Smooth muscle cell (in vitro differentiated cells): ENCODE measurements at regions not wholly inside any gene's neighbourhood (a gene's known extent, or its start where the extent isn't known, plus 50 kb on each side); places are given as distances from the start of the nearest gene placed in this dataset.

Experiments
- DNase-seq: peaks from one replicate; lab custom pipeline; 2025; ENCODE audit not compliant: unreplicated experiment; lab: John Stamatoyannopoulos, UW
- H2AFZ ChIP-seq: fragments of 200-600 bp; sonication (generic); 2 replicates; pipeline ENCODE4 v1.6.0; 2016; ENCODE audit warnings: antibody characterized with exemption, low read depth, mild to moderate bottlenecking
- H3F3A ChIP-seq: fragments of 200-600 bp; sonication (generic); 2 replicates; pipeline ENCODE4 v1.6.0; 2017; ENCODE audit warnings: antibody characterized with exemption, low read depth
- H3K27ac ChIP-seq: fragments of 200-600 bp; sonication (generic); 2 replicates; pipeline ENCODE4 v1.5.1; 2016; ENCODE audit warnings: low read depth, mild to moderate bottlenecking
- H3K27me3 ChIP-seq: fragments of 200-600 bp; sonication (generic); 2 replicates; pipeline ENCODE4 v1.6.1; 2016; ENCODE audit warnings: low read depth, mild to moderate bottlenecking
- H3K36me3 ChIP-seq: fragments of 200-600 bp; sonication (generic); 2 replicates; pipeline ENCODE4 v1.5.1; 2016; ENCODE audit warnings: low read depth
- H3K4me1 ChIP-seq: fragments of 200-600 bp; sonication (generic); 2 replicates; pipeline ENCODE4 v1.5.1; 2016; ENCODE audit warnings: low read depth
- H3K4me2 ChIP-seq: fragments of 200-600 bp; sonication (generic); 2 replicates; pipeline ENCODE4 v1.6.0; 2016; ENCODE audit warnings: mild to moderate bottlenecking
- H3K4me3 ChIP-seq: fragments of 200-600 bp; sonication (generic); 2 replicates; pipeline ENCODE4 v1.5.1; 2016; ENCODE audit warnings: mild to moderate bottlenecking
- H3K79me2 ChIP-seq: fragments of 200-600 bp; sonication (generic); 2 replicates; pipeline ENCODE4 v1.6.0; 2016; ENCODE audit warnings: low read depth, mild to moderate bottlenecking
- H3K9ac ChIP-seq: fragments of 200-600 bp; sonication (generic); 2 replicates; pipeline ENCODE4 v1.6.0; 2016; ENCODE audit warnings: low read depth
- H3K9me3 ChIP-seq: fragments of 200-600 bp; sonication (generic); replicated peaks from 2 replicates; pipeline ENCODE4 v1.5.1; 2016; ENCODE audit warnings: low read depth
- H4K20me1 ChIP-seq: fragments of 200-600 bp; sonication (generic); 2 replicates; pipeline ENCODE4 v1.6.0; 2016; ENCODE audit warnings: low read depth
- CTCF ChIP-seq: fragments of 200-600 bp; sonication (generic); IDR thresholded peaks from 2 replicates; pipeline ENCODE4 v1.5.1; 2017; ENCODE audit warnings: borderline replicate concordance, mild to moderate bottlenecking, antibody characterized with exemption; ENCODE audit not compliant: insufficient read depth, poor library complexity, severe bottlenecking
- WGBS: methylation state at CpG from one replicate; pipeline ENCODE4 v1.1.7; 2016; ENCODE audit warnings: low lambda C conversion rate; 5-methylcytosine and 5-hydroxymethylcytosine counted together

- no peak for TF ChIP-seq CTCF
- Histone ChIP-seq H3K4me3 (no peak overlapping the region), H3K9me3 (no peaks in the 10 kb centered on the region), H2AFZ (no peak overlapping the region), H4K20me1 (no peaks in the 10 kb centered on the region), H3K36me3 (no peaks in the 10 kb centered on the region), H3K27ac (peak overlapping the region; percentile 83), H3K4me1 (peaks cover 19% of the 10 kb centered on the region), H3K9ac (no peak overlapping the region), H3K27me3 (no peaks in the 10 kb centered on the region), H3K4me2 (peak overlapping the region; percentile 80), H3F3A (peaks cover 12% of the 10 kb centered on the region), H3K79me2 (no peaks in the 10 kb centered on the region)
- no peak for DNase-seq
- 9% methylated on average over 2 of the region's 2 CpGs for WGBS
These were observed 131.3 kb upstream of the AGA start for GRCh38 chr4:177573507-177573906.

- Histone ChIP-seq H3K27ac (peak overlapping the region; percentile 83), H3K79me2 (no peaks in the 10 kb centered on the region), H3K9me3 (no peaks in the 10 kb centered on the region), H3K4me2 (peak overlapping the region; percentile 80), H2AFZ (no peak overlapping the region), H3K9ac (peak overlapping the region; percentile 6), H3K4me3 (no peak overlapping the region), H3F3A (peaks cover 12% of the 10 kb centered on the region), H3K27me3 (no peaks in the 10 kb centered on the region), H3K4me1 (peaks cover 18% of the 10 kb centered on the region), H4K20me1 (no peaks in the 10 kb centered on the region), H3K36me3 (no peaks in the 10 kb centered on the region)
- 30% methylated on average over 8 of the region's 8 CpGs for WGBS
- DNase-seq: no peak
- no peak for TF ChIP-seq CTCF
These were observed 132.2 kb upstream of the AGA start for GRCh38 chr4:177574446-177574845.

GRCh38 chr4:177579649-177580048 lies 137.4 kb upstream of the AGA start:
- no peaks in the 10 kb centered on the region for H3K79me2 ChIP-seq
- WGBS: 57% methylated on average over 1 of the region's 1 CpG
- H3K27ac ChIP-seq: no peak overlapping the region
- H4K20me1 ChIP-seq: no peaks in the 10 kb centered on the region
- no peak for DNase-seq
- no peaks in the 10 kb centered on the region for H3K27me3 ChIP-seq
- H3K9me3 ChIP-seq: no peaks in the 10 kb centered on the region
- no peak overlapping the region for H3K9ac ChIP-seq
- H2AFZ ChIP-seq: no peak overlapping the region
- no peak overlapping the region for H3K4me3 ChIP-seq
- H3K4me1 ChIP-seq: no peaks in the 10 kb centered on the region
- no peak overlapping the region for H3K4me2 ChIP-seq
- peak; percentile 36 for TF ChIP-seq CTCF
- H3F3A ChIP-seq: no peaks in the 10 kb centered on the region
- H3K36me3 ChIP-seq: no peaks in the 10 kb centered on the region

GRCh38 chr4:177582992-177583391 lies 140.8 kb upstream of the AGA start:
- no peaks in the 10 kb centered on the region for H3K9me3 ChIP-seq
- no peak overlapping the region for H3K4me2 ChIP-seq
- H3K36me3 ChIP-seq: no peaks in the 10 kb centered on the region
- H3K27me3 ChIP-seq: no peaks in the 10 kb centered on the region
- DNase-seq: no peak
- no peak overlapping the region for H3K4me3 ChIP-seq
- no peaks in the 10 kb centered on the region for H4K20me1 ChIP-seq
- H3K27ac ChIP-seq: no peak overlapping the region
- no peak overlapping the region for H2AFZ ChIP-seq
- TF ChIP-seq CTCF: no peak
- H3K4me1 ChIP-seq: no peaks in the 10 kb centered on the region
- no peak overlapping the region for H3K9ac ChIP-seq
- no peaks in the 10 kb centered on the region for H3K79me2 ChIP-seq
- no peaks in the 10 kb centered on the region for H3F3A ChIP-seq
